Activated gamma-delta T cell treated with Interleukin-2 at 50 U/mL for 16 hours (primary cell): ENCODE measurements at regions not wholly inside any gene's neighbourhood (a gene's known extent, or its start where the extent isn't known, plus 50 kb on each side); places are given as distances from the start of the nearest gene placed in this dataset.
"Not testable (repeated sequence)": the region's sequence is repeated elsewhere in the genome, so short reads cannot be mapped to it uniquely, and the experiment has no call there.

Source experiments
- DNase-seq: peaks from one replicate; pipeline ENCODE4 v3.0.0-alpha.2; 2020

GRCh38 chr7:79531905-79532664 lies 78.6 kb upstream of the MAGI2 start:
- no peak for DNase-seq

GRCh38 chr7:79531116-79531515 lies 77.6 kb upstream of the MAGI2 start:
- DNase-seq, result no peak

- DNase-seq, result no peak
Measured at GRCh38 chr7:79529881-79530235, 76.4 kb upstream of the MAGI2 start.

GRCh38 chr7:79529214-79529880 lies 75.9 kb upstream of the MAGI2 start:
- no peak for DNase-seq

GRCh38 chr7:79528421-79528820 lies 75.0 kb upstream of the MAGI2 start:
- no peak for DNase-seq

GRCh38 chr7:79524048-79524447 lies 70.6 kb upstream of the MAGI2 start:
- DNase-seq, result no peak

GRCh38 chr7:79523436-79523835 lies 70.0 kb upstream of the MAGI2 start:
- no peak for DNase-seq

GRCh38 chr7:79520543-79520942 lies 67.1 kb upstream of the MAGI2 start:
- DNase-seq, result no peak

- no peak for DNase-seq
Measured at GRCh38 chr7:79515358-79515757, 61.9 kb upstream of the MAGI2 start.

- no peak for DNase-seq
Measured at GRCh38 chr7:79513261-79513660, 59.8 kb upstream of the MAGI2 start.

- DNase-seq, result no peak
Measured at GRCh38 chr7:79512261-79512660, 58.8 kb upstream of the MAGI2 start.

- DNase-seq, result not testable (repeated sequence)
Measured at GRCh38 chr7:79511056-79511455, 57.6 kb upstream of the MAGI2 start.

GRCh38 chr7:79507131-79507530 lies 53.7 kb upstream of the MAGI2 start:
- no peak for DNase-seq

- no peak for DNase-seq
Measured at GRCh38 chr7:79506481-79506880, 53.0 kb upstream of the MAGI2 start.

- DNase-seq, result no peak
Measured at GRCh38 chr7:79504607-79505389, 51.3 kb upstream of the MAGI2 start.
